Cerebellar nuclear complex (tissue), 1 donor: ENCODE measurements at regions not wholly inside any gene's neighbourhood (a gene's known extent, or its start where the extent isn't known, plus 50 kb on each side); places are given as distances from the start of the nearest gene placed in this dataset.
"Not testable (repeated sequence)": the region's sequence is repeated elsewhere in the genome, so short reads cannot be mapped to it uniquely, and the experiment has no call there.

ENCODE experiments used
- DNase-seq, 2 experiments: peaks; one replicate each; lab custom pipeline; 2025; lab: John Stamatoyannopoulos, UW

DNA sequence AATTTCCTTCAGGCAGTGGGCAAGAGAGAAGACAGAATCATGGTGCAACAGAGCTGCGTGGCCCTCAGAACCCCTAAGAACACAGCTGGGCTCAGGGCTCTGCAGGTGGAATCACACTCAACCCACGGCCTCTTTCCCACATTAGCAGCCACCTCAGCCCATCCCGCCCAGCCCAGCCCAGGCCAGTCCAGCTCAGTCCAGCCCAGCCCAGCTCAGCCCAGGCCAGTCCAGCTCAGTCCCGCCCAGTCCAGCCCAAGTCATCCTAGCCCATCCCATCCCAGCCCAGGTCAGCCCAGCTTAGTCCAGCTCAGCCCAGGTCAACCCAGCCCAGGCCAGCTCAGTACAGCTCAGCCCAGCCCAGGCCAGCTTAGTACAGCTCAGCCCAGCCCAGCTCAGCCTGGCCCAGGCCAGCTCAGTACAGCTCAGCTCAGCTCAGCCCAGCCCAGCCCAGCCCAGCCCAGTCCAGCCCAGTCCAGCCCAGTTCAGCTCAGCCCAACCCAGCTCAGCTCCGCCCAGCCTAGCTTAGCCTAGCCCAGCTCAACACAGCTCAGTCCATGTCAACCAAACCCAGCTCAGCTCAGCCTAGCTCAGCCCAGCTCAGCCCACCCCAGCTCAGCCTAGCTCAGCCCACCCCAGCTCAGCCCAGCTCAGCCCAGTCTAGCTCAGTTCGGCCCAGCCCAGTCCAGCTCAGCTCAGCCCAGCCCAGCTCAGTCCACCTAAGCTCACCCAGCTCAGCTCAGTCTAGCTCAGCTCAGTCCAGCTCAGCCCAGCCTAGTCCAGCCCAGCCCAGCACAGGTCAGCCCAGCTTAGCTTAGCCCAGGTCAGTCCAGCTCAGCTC is 183.1 kb downstream of the TMEM121 start:
- DNase-seq: no peak

DNA sequence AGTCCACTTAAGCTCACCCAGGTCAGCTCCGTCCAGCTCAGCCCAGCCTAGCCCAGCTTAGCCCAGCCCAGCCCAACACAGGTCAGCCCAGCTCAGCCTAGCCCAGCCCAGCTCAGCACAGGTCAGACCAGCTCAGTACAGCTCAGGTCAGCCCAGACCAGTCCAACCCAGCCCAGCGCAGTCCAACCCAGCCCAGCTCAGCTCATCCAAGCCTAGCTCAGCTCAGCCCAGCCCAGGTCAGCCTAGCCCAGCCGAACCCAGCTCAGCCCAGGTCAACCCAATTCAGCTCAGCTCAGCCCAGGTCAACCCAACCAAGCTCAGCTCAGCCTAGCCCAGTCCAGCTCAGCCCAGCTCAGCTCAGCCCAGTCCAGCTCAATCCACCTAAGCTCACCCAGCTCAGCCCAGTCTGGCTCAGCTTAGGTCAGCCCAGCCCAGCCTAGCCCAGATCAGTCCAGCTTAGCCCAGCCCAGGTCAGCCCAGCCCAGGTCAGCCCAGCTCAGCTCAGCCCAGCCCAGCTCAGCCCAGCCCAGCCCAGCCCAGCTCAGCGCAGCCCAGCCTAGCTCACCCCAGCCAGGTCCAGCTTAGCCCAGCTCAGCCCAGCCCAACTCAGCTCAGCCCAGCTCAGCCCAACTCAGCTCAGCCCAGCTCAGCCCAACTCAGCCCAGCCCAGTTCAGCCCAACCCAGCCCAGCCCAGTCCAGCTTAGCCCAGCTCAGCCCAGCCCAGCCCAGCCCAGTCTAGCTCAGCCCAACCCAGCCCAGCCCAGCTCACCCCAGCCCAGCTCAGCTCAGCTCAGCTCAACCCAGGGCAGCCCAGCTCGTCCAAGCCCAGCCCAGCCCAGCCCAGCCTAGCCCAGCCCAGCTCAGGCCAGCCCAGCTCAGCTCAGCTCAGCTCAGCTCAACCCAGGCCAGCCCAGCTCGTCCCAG is 184.0 kb downstream of the TMEM121 start:
- no peak for DNase-seq

DNA sequence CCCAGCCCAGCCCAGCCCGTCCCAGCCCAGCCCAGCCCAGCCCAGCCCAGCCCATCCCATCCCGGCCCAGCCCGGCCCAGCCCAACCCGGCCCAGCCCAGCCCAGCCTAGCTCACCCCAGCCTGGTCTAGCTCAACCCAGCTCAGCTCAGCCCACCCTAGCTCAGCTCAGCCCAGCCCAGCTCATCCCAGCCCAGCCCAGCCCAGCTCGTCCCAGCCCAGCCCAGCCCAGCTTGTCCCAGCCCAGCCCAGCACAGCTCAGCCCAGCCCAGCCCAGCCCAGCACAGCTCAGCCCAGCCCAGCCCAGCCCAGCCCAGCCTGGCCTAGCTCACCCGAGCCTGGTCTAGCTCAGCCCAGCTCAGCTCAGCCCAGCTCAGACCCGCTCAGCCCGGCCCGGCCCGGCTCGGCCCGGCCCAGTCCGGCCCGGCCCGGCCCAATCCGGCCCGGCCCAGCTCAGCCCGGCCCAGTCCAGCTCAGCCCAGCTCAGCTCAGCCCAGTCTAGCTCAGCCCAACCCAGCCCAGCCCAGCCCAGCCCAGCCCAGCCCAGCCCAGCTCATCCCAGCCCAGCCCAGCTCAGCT is 184.7 kb downstream of the TMEM121 start:
- no peak for DNase-seq

DNA sequence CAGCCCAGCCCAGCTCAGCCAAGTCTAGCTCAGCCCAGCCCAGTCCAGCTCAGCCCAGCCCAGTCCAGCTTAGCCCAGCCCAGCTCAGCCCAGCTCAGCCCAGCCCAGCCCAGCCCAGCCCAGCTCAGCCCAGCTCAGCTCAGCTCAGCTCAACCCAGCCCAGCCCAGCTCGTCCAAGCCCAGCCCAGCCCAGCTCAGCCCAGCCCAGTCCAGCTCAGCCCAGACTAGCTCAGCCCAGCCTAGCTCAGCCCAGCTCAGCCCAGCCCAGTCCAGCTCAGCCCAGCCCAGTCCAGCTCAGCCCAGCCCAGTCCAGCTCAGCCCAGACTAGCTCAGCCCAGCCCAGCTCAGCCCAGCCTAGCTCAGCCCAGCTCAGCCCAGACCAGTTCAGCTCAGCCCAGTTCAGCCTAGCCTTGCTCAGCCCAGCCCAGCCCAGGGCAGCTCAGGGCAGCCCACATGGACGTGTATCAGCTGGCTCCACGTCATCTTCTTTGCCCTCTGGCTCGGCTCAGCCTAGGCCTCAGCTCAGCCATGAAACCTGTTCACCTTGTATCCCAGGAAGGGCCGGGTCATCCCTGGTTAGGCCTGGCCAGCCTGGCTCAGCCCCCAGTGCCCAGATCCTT is 185.6 kb downstream of the TMEM121 start:
- DNase-seq: no peak

DNA sequence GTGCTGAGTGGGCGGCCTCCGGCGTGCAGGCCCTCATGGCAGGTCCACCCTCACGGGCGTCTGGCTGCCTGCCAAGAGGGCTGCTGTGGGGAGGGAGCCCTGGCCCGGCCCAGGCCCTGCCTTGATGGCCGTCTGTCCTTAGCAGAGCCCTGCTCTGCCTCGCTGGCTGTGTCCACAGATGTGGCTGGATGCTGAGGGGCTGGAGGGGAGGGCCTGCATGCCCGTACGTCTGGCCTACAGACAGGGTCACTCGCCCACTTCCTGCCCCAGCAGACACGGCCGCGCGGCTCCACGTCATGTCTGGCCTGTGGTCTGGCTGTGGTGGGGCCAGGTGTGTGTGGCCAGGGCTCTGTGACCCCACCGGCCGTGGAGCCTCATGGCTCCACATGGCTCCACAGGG is 186.3 kb downstream of the TMEM121 start:
- DNase-seq: not testable (repeated sequence)

DNA sequence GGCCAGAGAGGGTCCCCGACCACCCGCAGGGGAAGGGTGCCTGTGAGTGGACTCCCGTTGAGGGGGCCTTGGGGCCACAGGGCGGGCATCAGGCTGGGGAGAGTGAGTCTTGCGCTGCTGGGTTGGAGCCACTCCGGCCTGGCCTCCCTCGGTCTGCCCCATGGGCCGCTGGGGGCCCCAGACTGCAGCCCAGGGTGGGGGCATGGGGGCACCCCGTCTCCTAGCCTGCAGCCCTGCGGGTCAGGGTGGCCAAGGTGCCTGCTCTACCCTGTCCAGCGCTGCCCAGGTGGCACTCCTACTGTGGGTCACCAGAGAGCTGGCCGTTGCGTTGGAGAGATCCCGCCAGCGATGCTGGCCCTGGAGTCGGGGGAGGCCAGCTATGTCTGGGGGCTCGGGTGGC is 186.8 kb downstream of the TMEM121 start:
- not testable (repeated sequence) for DNase-seq

DNA sequence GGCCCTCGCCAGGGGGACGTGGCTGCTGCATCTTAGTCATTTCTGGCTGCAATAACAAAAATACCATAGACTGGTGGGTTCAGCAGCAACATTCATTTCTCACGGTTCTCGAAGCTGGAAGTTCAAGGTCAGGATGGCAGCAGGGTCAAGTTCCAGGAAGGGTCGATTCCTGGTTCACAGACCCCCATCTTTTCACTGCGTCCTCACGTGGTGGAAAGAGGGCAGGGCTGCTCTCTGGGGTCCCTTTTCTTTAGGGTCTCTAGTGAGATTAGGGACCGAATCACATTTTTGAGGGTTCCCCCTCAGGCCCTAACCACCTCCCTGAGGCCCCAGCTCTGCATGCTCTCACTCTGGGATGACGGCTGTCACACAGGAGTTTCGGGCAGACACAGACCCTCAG is 187.5 kb downstream of the TMEM121 start:
- DNase-seq: not testable (repeated sequence)

DNA sequence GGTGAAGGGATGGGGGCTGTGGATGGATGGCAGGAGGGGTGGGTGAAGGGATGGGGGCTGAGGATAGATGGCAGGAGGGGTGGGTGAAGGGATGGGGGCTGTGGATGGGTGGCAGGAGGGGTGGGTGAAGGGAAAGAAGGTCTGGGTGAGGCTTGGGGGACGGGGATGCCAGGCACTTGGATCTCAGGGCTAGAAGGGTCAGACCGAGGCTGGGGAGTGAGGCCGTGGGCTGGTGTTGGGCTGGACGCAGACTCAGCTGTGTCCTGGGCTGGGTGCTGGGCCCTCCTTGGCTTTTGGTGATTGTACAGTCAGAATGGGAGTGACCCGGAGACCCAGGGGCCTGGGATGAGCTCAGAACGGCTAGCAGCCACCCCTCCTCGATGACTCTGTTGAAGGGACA is 192.4 kb downstream of the TMEM121 start:
- not testable (repeated sequence) for DNase-seq

DNA sequence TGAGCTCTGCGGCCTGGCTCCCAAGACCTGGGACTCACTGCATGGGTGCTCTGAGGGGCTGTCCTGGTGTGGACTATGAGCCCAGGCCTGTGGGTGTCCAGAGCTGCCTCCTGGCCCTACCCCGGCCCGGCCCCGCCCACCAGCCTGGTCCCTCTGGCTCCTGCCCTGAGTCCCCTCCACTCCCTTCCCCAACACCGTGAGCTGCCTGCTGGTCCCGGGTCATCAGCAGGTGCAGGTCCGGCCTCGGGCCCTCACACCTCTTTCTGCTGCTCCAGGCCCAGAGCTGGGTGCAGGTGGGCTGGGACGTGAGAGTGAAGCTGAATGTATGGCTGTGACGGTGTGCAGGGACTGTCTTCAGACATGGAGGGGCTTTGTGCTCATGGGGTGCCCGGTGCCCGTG is 193.7 kb downstream of the TMEM121 start:
- not testable (repeated sequence) for DNase-seq

DNA sequence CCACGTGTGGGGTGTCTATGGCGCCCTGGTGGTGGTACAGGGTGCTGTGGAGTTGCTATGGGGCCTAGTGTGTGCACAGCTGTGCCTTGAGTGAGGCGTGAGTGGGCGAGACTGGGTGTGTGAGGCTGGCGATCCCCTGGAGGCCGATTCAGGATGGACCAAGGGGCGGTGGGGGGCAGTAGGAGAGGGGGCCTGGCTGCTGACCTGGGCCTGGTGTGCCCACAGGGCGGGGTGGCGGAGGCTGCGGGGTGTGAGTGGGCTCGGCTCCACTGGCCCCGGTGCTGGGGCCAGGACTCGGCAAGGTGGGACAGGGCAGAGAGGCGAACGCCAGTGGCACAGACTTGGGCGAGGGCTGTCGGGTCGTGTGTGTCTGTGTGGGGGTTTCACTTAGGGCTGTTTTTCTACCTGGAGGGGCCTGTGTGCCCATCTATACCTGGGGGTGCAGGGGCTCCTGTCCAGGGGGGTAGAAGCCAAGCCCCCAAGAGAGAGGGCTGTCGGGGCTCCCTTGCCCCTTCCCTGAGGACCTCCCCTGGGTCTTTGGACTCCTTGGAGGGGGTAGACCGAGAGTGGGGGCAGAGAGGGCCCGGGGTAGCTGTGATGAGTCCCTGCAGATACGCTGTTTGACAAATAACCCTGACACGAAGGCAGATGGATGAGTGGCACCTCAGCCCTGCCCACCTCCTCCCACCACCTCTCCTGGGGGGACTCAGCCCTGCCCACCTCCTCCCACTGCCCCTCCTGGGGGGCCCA is 194.6 kb downstream of the TMEM121 start:
- not testable (repeated sequence) for DNase-seq

DNA sequence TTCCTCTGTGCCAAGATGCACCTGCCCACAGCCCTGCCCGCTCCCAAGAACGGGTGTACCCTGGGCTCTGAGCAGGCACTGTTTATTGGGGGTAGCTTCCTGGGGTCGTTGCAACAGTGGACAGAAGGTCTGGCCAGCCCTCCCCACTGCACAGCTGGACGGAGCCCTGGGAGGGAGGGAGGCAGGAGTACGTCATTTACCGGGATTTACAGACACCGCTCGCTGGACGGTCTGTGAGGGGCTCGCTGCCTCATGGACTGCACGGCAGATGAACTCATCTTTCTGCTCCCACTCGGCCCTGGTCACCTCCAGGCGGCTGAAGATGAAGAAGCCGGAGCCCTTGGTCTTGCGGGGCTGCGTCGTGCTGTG is 195.2 kb downstream of the TMEM121 start:
- not testable (repeated sequence) for DNase-seq

DNA sequence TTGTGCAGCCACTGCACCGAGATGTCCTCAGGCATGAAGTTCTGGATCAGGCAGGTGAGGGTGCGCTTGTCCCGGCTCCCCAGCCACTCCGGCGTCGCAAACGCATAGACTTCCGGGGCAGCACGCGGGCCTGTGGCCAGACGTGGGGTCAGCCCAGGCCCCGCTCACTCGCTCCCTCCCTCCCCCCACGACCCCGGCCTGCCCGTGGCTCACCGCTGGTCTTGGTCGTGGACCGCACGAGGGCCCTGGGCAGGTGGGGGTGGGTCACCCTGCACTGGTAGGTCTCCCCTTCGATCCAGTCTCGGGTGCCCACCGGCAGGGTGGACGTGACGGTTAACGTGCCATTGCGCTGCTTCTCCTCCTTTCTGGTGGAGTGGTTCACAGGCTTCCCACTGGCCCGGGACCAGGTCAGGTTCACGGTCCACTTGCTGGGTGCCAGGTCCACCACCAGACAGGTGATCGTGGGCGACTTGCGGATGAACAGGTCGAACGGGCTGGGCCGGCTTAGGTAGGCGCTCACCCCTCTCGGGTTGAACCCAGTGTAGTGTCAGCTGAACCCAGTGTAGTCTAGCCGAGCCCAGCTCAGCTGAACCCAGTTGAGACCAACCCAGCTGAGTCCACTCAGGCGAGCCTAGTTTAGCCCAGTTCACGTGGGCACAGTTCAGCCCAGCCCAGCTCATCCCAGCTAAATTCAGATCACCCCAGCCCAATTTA is 195.8 kb downstream of the TMEM121 start:
- DNase-seq: not testable (repeated sequence)

DNA sequence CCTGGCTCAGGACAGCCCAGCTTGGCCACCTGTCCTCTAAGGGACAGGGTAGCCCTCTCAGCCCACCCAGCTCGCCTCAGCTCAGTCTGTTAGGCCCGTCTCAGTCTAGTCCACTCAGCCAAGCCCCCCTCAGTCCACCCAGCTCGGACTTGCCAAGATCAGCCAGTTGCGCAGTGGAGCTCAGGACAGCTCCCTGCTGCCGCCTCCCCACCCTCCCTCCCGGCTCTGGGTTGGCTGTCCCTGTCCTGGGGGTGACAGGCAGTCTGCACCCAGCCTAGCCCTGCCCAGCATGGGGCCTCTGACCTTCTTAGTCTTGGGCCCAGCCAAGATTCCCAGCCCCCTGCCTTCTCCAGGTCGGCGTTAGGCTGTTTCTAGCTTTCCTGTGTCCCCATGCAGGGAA is 196.9 kb downstream of the TMEM121 start:
- not testable (repeated sequence) for DNase-seq

DNA sequence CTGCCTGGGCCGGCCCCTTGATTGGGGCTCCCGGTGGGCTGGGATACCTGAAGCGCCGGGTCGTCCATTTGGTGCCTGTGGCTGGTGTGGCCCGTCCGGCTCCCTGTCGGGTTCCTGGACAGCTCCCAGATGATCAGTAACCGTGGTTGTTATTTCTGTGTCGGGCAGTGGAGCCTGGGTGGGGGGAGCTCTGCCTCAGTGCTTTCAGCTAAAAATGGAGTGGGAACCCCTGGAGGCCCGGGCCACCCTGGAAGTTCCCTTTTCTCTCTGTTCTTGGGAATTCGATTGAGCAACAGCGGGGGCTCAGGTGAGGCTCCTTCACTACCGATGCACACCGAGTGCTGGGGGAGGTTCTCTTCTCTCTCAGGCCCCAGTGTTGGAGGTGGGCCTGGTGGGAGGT is 197.4 kb downstream of the TMEM121 start:
- DNase-seq: not testable (repeated sequence)

DNA sequence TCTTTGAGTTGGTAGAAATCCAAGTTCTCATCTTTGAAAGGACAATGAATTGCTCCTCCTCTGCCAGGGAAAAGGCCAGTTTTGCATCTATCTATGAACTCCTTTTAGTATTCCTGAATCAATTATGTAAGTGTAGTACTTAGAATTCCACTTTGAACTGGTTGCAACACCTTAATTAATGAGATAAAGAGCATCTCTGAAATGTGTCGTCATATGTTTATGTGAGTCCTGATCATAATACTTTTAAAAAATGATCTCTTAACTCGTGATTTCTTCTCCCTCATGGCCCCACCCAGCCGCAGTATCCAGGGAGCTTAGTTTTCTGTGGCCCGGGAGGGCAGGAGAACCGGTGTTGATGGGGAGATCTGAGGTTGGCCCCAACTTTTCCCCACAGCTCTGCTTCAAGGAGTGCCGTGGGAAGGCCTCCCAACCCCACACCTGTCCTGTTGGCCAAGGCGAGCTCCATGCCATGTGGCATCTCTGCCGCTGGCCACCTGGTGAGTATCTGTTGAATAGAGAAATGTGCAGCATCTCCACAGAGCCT is 203.5 kb downstream of the TMEM121 start:
- not testable (repeated sequence) for DNase-seq

DNA sequence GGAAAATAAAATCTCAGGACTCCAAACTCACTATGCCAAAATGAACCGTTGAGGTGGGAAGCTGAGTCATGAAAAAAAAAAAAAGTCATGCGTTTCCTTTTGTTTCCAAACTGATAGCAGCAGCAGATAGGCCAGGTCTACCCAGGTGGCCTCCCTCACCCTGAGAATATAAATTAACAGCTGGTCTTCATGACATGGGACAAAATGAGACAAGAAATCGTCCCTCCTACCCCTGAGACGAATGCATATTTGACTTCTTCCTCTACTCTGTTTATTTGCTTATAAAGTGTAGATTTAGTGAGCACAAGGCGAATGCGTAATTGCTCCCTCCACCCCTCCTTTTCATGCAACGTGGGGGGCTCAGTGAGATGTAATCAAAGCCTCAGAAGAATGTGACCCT is 204.3 kb downstream of the TMEM121 start:
- not testable (repeated sequence) for DNase-seq

DNA sequence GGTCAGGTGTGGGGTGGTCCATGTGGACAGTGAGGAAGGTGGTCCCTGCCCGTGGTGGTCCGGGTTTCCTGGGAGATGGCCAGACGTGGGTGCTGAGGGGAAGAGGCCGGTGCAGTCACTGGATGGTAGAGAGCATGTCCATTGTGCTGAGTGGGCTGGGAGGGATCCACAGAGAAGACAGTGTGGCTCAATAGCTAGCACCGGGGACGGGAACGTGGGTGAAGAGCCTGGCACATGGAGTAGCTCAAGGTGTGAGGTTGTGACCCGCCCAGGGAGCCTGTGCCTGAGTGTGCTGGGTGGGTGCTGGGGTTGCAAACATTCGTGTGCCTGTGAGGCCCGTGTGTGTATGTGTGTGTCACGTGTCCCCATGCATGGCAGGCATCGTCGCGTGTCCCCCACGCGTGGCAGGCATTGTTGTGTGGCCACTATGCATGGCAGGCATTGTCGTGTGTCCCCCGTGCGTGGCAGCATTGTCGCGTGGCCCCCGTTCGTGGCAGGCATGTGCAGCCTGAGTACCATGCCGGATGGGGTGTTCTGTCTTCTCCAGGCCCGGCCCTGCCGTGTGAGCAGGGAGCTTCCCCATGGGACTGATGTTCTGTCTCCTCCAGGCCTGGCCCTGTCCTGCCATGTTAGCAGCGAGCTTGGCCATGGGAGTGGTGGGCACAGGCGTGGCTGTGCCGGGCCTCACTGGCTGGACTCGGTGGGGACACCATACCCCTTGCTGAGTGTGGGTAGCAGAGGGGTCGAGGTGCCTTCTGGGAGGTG is 205.0 kb downstream of the TMEM121 start:
- not testable (repeated sequence) for DNase-seq

DNA sequence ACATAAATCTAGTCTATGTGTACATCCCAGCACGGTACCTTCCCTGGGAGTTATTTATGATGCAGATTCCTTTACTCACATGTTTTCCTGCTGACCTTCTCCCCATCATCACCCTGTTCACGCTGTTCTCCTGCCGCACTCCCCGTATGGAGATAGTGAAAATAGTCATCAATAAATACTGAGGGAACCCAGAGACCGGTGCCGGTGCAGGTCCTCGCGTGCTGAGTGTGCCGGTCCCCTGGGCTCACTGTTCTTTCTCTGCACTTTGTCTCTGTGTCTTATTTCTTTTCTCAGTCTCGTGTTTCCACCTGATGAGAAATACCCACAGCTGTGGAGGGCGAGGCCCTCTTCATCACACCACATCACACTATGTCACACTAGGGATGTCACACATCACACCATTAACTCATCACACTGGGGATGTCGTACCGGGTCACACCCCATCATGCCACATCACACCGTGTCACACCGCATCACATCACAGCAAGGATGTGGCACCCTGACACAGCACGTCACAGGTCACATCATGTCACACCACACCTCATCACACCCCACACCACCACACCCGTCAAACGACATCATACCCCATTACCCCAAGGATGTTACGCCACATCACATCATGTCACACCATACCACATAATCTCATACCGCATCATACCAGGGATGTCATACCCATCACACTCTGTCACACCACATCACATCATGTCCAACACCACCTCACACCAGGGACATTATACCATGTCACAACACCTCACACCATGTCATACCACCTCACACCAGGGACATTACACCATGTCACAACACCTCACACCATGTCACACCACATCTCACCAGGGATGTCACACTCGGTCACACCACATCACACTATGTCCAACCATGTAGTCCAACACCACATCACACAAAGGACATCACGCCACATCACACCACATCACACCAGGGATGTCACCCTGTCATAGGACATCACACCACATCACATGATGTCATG is 207.0 kb downstream of the TMEM121 start:
- DNase-seq: no peak
